ENCODE measurements at regions not wholly inside any gene's neighbourhood (a gene's known extent, or its start where the extent isn't known, plus 50 kb on each side); places are given as distances from the start of the nearest gene placed in this dataset.

GRCh38 chr5:4740156-4740555 is 400.0 kb upstream of the ADAMTS16 start:
- Mint-ChIP-seq H3K27ac (no peak overlapping the region), H3K27me3 (no peaks in the 10 kb centered on the region), H3K4me1 (no peaks in the 10 kb centered on the region), H3K9me3 (ENCODE audit: insufficient read depth) (no peaks in the 10 kb centered on the region), H3K4me3 (no peak overlapping the region)
- H3K4me2 ChIP-seq (replicated peaks; ENCODE audit: low read depth, low read length, poor library complexity, severe bottlenecking) = no peak overlapping the region
- ChIA-PET POLR2A (no interaction called here), CTCF (no interaction called here)
- no peaks in the 10 kb centered on the region for H4K20me1 ChIP-seq (ENCODE audit: control insufficient read depth, insufficient read depth, low read length, poor library complexity, severe bottlenecking)
- intact Hi-C loops (cut with micrococcal nuclease) = no loop called here
- H3K27me3 ChIP-seq (replicated peaks in 1 of 4; ENCODE audit: control extremely low read depth in 1 of 4, control insufficient read depth in 3 of 4, insufficient read depth in 4 of 4, low read length in 3 of 4) = no peaks in the 10 kb centered on the region
- WGBS (ENCODE audit: insufficient coverage) = 70% methylated on average over 4 of the region's 8 CpGs
- no peak overlapping the region for H3K4me3 ChIP-seq (ENCODE audit: control extremely low read depth in 1 of 5, extremely low read depth in 1 of 5, insufficient read depth in 1 of 5, low read depth in 2 of 5, low read length in 4 of 5)
- peaks cover 0 to 6% (median 0%) of the 10 kb centered on the region in 3 donors for H3K9me3 ChIP-seq (ENCODE audit: control extremely low read depth in 1 of 3, control insufficient read depth in 2 of 3, insufficient read depth in 1 of 3, low read length in 2 of 3)
- H3K4me1 ChIP-seq (ENCODE audit: control insufficient read depth in 2 of 2, insufficient read depth in 2 of 2, low read length in 2 of 2) = no peaks in the 10 kb centered on the region
- no peak overlapping the region for H3K9ac ChIP-seq (ENCODE audit: low read length)
- H3K36me3 ChIP-seq (replicated peaks in 1 of 2; ENCODE audit: control extremely low read depth in 1 of 2, control insufficient read depth in 1 of 2, extremely low read depth in 1 of 2, insufficient read depth in 2 of 2, low read length in 1 of 2) = no peaks in the 10 kb centered on the region
- no peaks in the 10 kb centered on the region for H3K79me2 ChIP-seq (ENCODE audit: control insufficient read depth, insufficient read depth, low read length)
- ATAC-seq (ENCODE audit: low read depth) (no peak), DNase-seq (no peak)
- no peak overlapping the region for H2AFZ ChIP-seq (ENCODE audit: insufficient read depth, low read depth, low read length, poor library complexity, severe bottlenecking)
- TF ChIP-seq, protein P1, sequence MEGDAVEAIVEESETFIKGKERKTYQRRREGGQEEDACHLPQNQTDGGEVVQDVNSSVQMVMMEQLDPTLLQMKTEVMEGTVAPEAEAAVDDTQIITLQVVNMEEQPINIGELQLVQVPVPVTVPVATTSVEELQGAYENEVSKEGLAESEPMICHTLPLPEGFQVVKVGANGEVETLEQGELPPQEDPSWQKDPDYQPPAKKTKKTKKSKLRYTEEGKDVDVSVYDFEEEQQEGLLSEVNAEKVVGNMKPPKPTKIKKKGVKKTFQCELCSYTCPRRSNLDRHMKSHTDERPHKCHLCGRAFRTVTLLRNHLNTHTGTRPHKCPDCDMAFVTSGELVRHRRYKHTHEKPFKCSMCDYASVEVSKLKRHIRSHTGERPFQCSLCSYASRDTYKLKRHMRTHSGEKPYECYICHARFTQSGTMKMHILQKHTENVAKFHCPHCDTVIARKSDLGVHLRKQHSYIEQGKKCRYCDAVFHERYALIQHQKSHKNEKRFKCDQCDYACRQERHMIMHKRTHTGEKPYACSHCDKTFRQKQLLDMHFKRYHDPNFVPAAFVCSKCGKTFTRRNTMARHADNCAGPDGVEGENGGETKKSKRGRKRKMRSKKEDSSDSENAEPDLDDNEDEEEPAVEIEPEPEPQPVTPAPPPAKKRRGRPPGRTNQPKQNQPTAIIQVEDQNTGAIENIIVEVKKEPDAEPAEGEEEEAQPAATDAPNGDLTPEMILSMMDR (IDR thresholded peaks at IDR 0.05) = no peak
- TF ChIP-seq EZH2 (IDR thresholded peaks at IDR 0.05; ENCODE audit: borderline replicate concordance, insufficient read depth, low read depth, low read length, poor library complexity, severe bottlenecking) = no peak
- H3K27ac ChIP-seq (ENCODE audit: low read length in 2 of 2) = no peak overlapping the region

GRCh38 chr5:4758550-4758949 is 381.6 kb upstream of the ADAMTS16 start:
- Mint-ChIP-seq H3K27ac (no peak overlapping the region), H3K9me3 (ENCODE audit: insufficient read depth) (peaks cover 3% of the 10 kb centered on the region), H3K27me3 (no peaks in the 10 kb centered on the region), H3K4me3 (no peak overlapping the region), H3K4me1 (no peaks in the 10 kb centered on the region)
- Histone ChIP-seq H2AFZ (ENCODE audit: insufficient read depth, low read depth, low read length, poor library complexity, severe bottlenecking) (no peak overlapping the region), H3K9me3 (ENCODE audit: control extremely low read depth in 1 of 3, control insufficient read depth in 2 of 3, insufficient read depth in 1 of 3, low read length in 2 of 3) (no peaks in the 10 kb centered on the region), H3K79me2 (ENCODE audit: control insufficient read depth, insufficient read depth, low read length) (no peaks in the 10 kb centered on the region), H3K27me3 (replicated peaks in 1 of 4; ENCODE audit: control extremely low read depth in 1 of 4, control insufficient read depth in 3 of 4, insufficient read depth in 4 of 4, low read length in 3 of 4) (no peaks in the 10 kb centered on the region), H3K4me3 (ENCODE audit: control extremely low read depth in 1 of 5, extremely low read depth in 1 of 5, insufficient read depth in 1 of 5, low read depth in 2 of 5, low read length in 4 of 5) (no peak overlapping the region), H3K4me2 (replicated peaks; ENCODE audit: low read depth, low read length, poor library complexity, severe bottlenecking) (no peak overlapping the region), H4K20me1 (ENCODE audit: control insufficient read depth, insufficient read depth, low read length, poor library complexity, severe bottlenecking) (no peaks in the 10 kb centered on the region), H3K36me3 (replicated peaks in 1 of 2; ENCODE audit: control extremely low read depth in 1 of 2, control insufficient read depth in 1 of 2, extremely low read depth in 1 of 2, insufficient read depth in 2 of 2, low read length in 1 of 2) (no peaks in the 10 kb centered on the region), H3K27ac (ENCODE audit: low read length in 2 of 2) (no peak overlapping the region), H3K4me1 (ENCODE audit: control insufficient read depth in 2 of 2, insufficient read depth in 2 of 2, low read length in 2 of 2) (no peaks in the 10 kb centered on the region), H3K9ac (ENCODE audit: low read length) (no peak overlapping the region)
- POLR2A ChIA-PET = no interaction called here
- TF ChIP-seq, protein P1 (IDR thresholded peaks at IDR 0.05) = no peak
- TF ChIP-seq EZH2 (IDR thresholded peaks at IDR 0.05; ENCODE audit: borderline replicate concordance, insufficient read depth, low read depth, low read length, poor library complexity, severe bottlenecking) = no peak
- no peak for ATAC-seq (ENCODE audit: low read depth)
- no peak for DNase-seq
- CTCF ChIA-PET = no interaction called here
- WGBS (ENCODE audit: insufficient coverage) = no CpG with 5 or more reads among the region's 2 CpGs
- intact Hi-C loops (cut with micrococcal nuclease) = no loop called here
